Ishikawa (cell line): ENCODE measurements at regions not wholly inside any gene's neighbourhood (a gene's known extent, or its start where the extent isn't known, plus 50 kb on each side); places are given as distances from the start of the nearest gene placed in this dataset.

Experiments used
- CEBPB ChIP-seq: IDR thresholded peaks from 2 replicates; pipeline ENCODE4 v1.6.1; 2012
- CREB1 ChIP-seq: IDR thresholded peaks from 2 replicates; pipeline ENCODE4 v1.6.1; 2012; ENCODE audit warnings: low read depth
- EGR1 ChIP-seq: IDR thresholded peaks from 2 replicates; pipeline ENCODE4 v1.6.1; 2012
- EP300 ChIP-seq: IDR thresholded peaks from 2 replicates; pipeline ENCODE4 v1.6.1; 2012; ENCODE audit warnings: borderline replicate concordance
- FOXM1 ChIP-seq: IDR thresholded peaks from 2 replicates; pipeline ENCODE4 v1.6.1; 2012; ENCODE audit warnings: low read depth, borderline replicate concordance
- MAX ChIP-seq: IDR thresholded peaks from 2 replicates; pipeline ENCODE4 v1.6.1; 2012
- NFIC ChIP-seq: IDR thresholded peaks from 2 replicates; pipeline ENCODE4 v1.6.1; 2012
- RAD21 ChIP-seq: IDR thresholded peaks from 2 replicates; pipeline ENCODE4 v1.6.1; 2012; ENCODE audit warnings: low read depth
- REST ChIP-seq: IDR thresholded peaks from 2 replicates; pipeline ENCODE4 v1.6.1; 2012; ENCODE audit warnings: low read depth, mild to moderate bottlenecking
- TAF1 ChIP-seq: IDR thresholded peaks from 2 replicates; pipeline ENCODE4 v1.6.1; 2012; ENCODE audit warnings: low read depth, mild to moderate bottlenecking
- TCF12 ChIP-seq: IDR thresholded peaks from 2 replicates; pipeline ENCODE4 v1.6.1; 2012; ENCODE audit warnings: low read depth
- TEAD4 ChIP-seq: IDR thresholded peaks from 2 replicates; pipeline ENCODE4 v1.6.1; 2012
- USF1 ChIP-seq: IDR thresholded peaks from 2 replicates; pipeline ENCODE4 v1.6.1; 2012
- YY1 ChIP-seq: IDR thresholded peaks from 2 replicates; pipeline ENCODE4 v1.6.1; 2012; ENCODE audit warnings: low read depth
- ZBTB7A ChIP-seq: IDR thresholded peaks from 2 replicates; pipeline ENCODE4 v1.6.1; 2012; ENCODE audit warnings: low read depth

GRCh38 chr7:109318136-109318535 lies 748.5 kb downstream of the DNAJB9 start:
- no peak for TF ChIP-seq EGR1
- no peak for TF ChIP-seq NFIC
- no peak for TF ChIP-seq TAF1
- TF ChIP-seq TCF12: no peak
- no peak for TF ChIP-seq RAD21
- no peak for TF ChIP-seq CEBPB
- TF ChIP-seq MAX: no peak

- TF ChIP-seq TCF12 (no peak), YY1 (no peak), TAF1 (no peak), MAX (no peak), EP300 (no peak), NFIC (no peak), ZBTB7A (no peak), REST (no peak), FOXM1 (no peak), EGR1 (no peak), CEBPB (no peak), RAD21 (no peak), USF1 (no peak), CREB1 (no peak), TEAD4 (no peak)
Measured at GRCh38 chr7:109322833-109323232, 753.2 kb downstream of the DNAJB9 start.

- TF ChIP-seq EGR1 (no peak), FOXM1 (no peak), CREB1 (no peak), REST (no peak), MAX (no peak), ZBTB7A (no peak), CEBPB (no peak), RAD21 (no peak), USF1 (no peak), TEAD4 (no peak), TAF1 (no peak), NFIC (no peak), YY1 (no peak), EP300 (no peak), TCF12 (no peak)
Measured at GRCh38 chr7:109331423-109331822, 761.7 kb downstream of the DNAJB9 start.

- no peak for TF ChIP-seq USF1
- no peak for TF ChIP-seq CEBPB
- no peak for TF ChIP-seq TEAD4
Measured at GRCh38 chr7:109335951-109336350, 766.3 kb downstream of the DNAJB9 start.

- no peak for TF ChIP-seq EGR1
- TF ChIP-seq CEBPB: no peak
- TF ChIP-seq NFIC: no peak
- no peak for TF ChIP-seq TCF12
- TF ChIP-seq YY1: no peak
- no peak for TF ChIP-seq CREB1
Measured at GRCh38 chr7:109336531-109336930, 766.9 kb downstream of the DNAJB9 start.

- TF ChIP-seq REST: no peak
- TF ChIP-seq NFIC: no peak
Measured at GRCh38 chr7:109343678-109344077, 774.0 kb downstream of the DNAJB9 start.
